Heart right ventricle (tissue), 16 donors: ENCODE measurements at regions not wholly inside any gene's neighbourhood (a gene's known extent, or its start where the extent isn't known, plus 50 kb on each side); places are given as distances from the start of the nearest gene placed in this dataset.

Experiments used
- ATAC-seq, 8 donors: fragments of 200-7000 bp; cut with Tn5 transposase; one replicate each; pipeline ENCODE4 v1.9.1; 2020; ENCODE audit warnings: mild to moderate bottlenecking in 8 of 8, moderate library complexity in 8 of 8, moderate number of reproducible peaks in 1 of 8
- DNase-seq, 2 donors: peaks; one replicate each; pipeline ENCODE4 v3.0.0-alpha.2; 2020
- H3K27ac ChIP-seq, 10 donors: fragments of 200-600 bp; sonication (generic) in 2 of 10; one replicate each; pipeline versions ENCODE4 v1.5.0 to v1.8.0; 2020 to 2022; ENCODE audit warnings: mild to moderate bottlenecking in 3 of 10
- H3K27me3 ChIP-seq, 7 donors: fragments of 200-600 bp; one replicate each; pipeline ENCODE4 v1.8.0; 2021 to 2022; ENCODE audit warnings: mild to moderate bottlenecking in 2 of 7
- H3K36me3 ChIP-seq, 9 donors: fragments of 200-600 bp; sonication (generic) in 1 of 9; one replicate each; pipeline versions ENCODE4 v1.5.0 to v1.8.0; 2020 to 2022; ENCODE audit warnings: mild to moderate bottlenecking in 2 of 9
- H3K4me1 ChIP-seq, 9 donors: fragments of 200-600 bp; sonication (generic) in 1 of 9; one replicate each; pipeline versions ENCODE4 v1.5.0 to v1.8.0; 2020 to 2022; ENCODE audit warnings: mild to moderate bottlenecking in 4 of 9
- H3K4me3 ChIP-seq, 10 donors: fragments of 200-600 bp; sonication (generic) in 2 of 10; one replicate each; pipeline versions ENCODE4 v1.5.0 to v1.8.0; 2020 to 2022; ENCODE audit warnings: mild to moderate bottlenecking in 7 of 10, moderate library complexity in 2 of 10
- H3K9me3 ChIP-seq, 11 donors: fragments of 200-600 bp in 10 of 11; sonication (generic) in 2 of 11; one replicate each; pipeline versions ENCODE4 v1.5.0 to v1.8.0; 2013 to 2022; ENCODE audit warnings: mild to moderate bottlenecking in 2 of 11, control low read depth in 1 of 11, moderate library complexity in 1 of 11
- CTCF ChIP-seq, 9 donors: fragments of 200-600 bp; sonication (generic) in 2 of 9; IDR thresholded peaks; one replicate each; pipeline versions ENCODE4 v1.5.0 to v1.8.0; 2021 to 2022; ENCODE audit warnings: antibody characterized with exemption in 9 of 9, mild to moderate bottlenecking in 5 of 9, moderate library complexity in 1 of 9
- WGBS, 2 donors: extraction: QIAGEN DNeasy Blood & Tissue Kit; methylation state at CpG; one replicate each; pipeline ENCODE4 v1.1.7; 2013; ENCODE audit warnings: inconsistent platforms in 1 of 2; 5-methylcytosine and 5-hydroxymethylcytosine counted together
- intact Hi-C, 10 donors: fragments of 100-400 bp; cut with DNase I; formaldehyde crosslinking; loops; one replicate each; pipeline versions ENCODE4 v1.11.1 to v1.14.2; 2022
- donor health status: Arrhythmogenic right ventricular cardiomyopathy.
- donor health status: ischemic (EF 13 %, LVEDD 7.1; RV severe dilation, severe dysfunction).
- donor health status: healthy with polysubstance abuse.
- donor health status: DM: no; HTN: yes; CAD: no.
- donor health status: DM: no; HTN: no; CAD: no.
- donor health status: ischemic (EF 25% LVEDD 6.9; RV normal size, moderate dysfunction).
- donor health status: ischemic (EF 25% LVEDD 5.7; RV mildly dilated, moderate dysfunction).
- donor health status: healthy.
- donor health status: DM: yes; HTN: yes; CAD: no.
- donor health status: Ischemic cardiomyopathy.
- donor health status: ischemic (EF 35%, LVEDD 5.7; RV mildly dilated, moderate dysfunction).
- donor health status: nonischemic (EF 11% LVEDD 7.7; RV severe dilation, severe dysfunction).
- donor health status: DM: yes; HTN: yes; CAD: no.
- donor health status: PGD.
- donor health status: ischemic (EF 29% LVEDD 5.4; RV normal size, mild dysfunction).
- donor health status: nonischemic (EF 23%, LVEDD 6.1; RV moderate dilation, normal function).

- DNase-seq = no peak
- Histone ChIP-seq H3K36me3 (no peaks in the 10 kb centered on the region), H3K27me3 (no peaks in the 10 kb centered on the region), H3K27ac (no peak overlapping the region), H3K4me1 (peaks cover 0 to 19% (median 0%) of the 10 kb centered on the region in 9 donors), H3K4me3 (no peak overlapping the region), H3K9me3 (no peaks in the 10 kb centered on the region)
- WGBS, 2 donors = 81 to 92% methylated on average over 2 of the region's 2 CpGs
- intact Hi-C loops = no loop called here
- ATAC-seq = no peak
- no peak for TF ChIP-seq CTCF (IDR thresholded peaks at IDR 0.05)
These were observed 294.7 kb upstream of the SLC30A5 start for GRCh38 chr5:68798877-68799843.

- intact Hi-C loops = no loop called here
- ATAC-seq (no peak), DNase-seq (no peak)
- 82 to 86% methylated on average over 2 of the region's 2 CpGs for WGBS, 2 donors
- H3K4me1 ChIP-seq = peaks cover 0 to 6% (median 0%) of the 10 kb centered on the region in 9 donors
- peaks cover 0 to 14% (median 0%) of the 10 kb centered on the region in 11 donors for H3K9me3 ChIP-seq
- H3K36me3 ChIP-seq = no peaks in the 10 kb centered on the region
- H3K4me3 ChIP-seq = no peak overlapping the region
- no peak for TF ChIP-seq CTCF (IDR thresholded peaks at IDR 0.05)
- H3K27ac ChIP-seq = no peak overlapping the region
- H3K27me3 ChIP-seq = no peaks in the 10 kb centered on the region
These were observed 291.4 kb upstream of the SLC30A5 start for GRCh38 chr5:68802430-68802829.

- 72 to 80% methylated on average over 7 of the region's 7 CpGs for WGBS, 2 donors
- intact Hi-C loops = no loop called here
- DNase-seq (no peak), ATAC-seq (peak; percentile 38 to 74 (median 58))
- Histone ChIP-seq H3K27me3 (no peaks in the 10 kb centered on the region), H3K9me3 (peaks cover 0 to 14% (median 0%) of the 10 kb centered on the region in 11 donors), H3K36me3 (no peaks in the 10 kb centered on the region), H3K27ac (peak overlapping the region in 1 of 10 donors; percentile 48), H3K4me1 (peaks cover 0 to 6% (median 0%) of the 10 kb centered on the region in 9 donors), H3K4me3 (no peak overlapping the region)
- TF ChIP-seq CTCF (IDR thresholded peaks at IDR 0.05) = no peak
These were observed 289.9 kb upstream of the SLC30A5 start for GRCh38 chr5:68803881-68804319.

GRCh38 chr5:68804343-68804742 is 289.5 kb upstream of the SLC30A5 start:
- TF ChIP-seq CTCF (IDR thresholded peaks at IDR 0.05) = no peak
- peaks cover 0 to 17% (median 0%) of the 10 kb centered on the region in 11 donors for H3K9me3 ChIP-seq
- 90% methylated on average over 3 of the region's 3 CpGs for WGBS, 2 donors
- no peak for DNase-seq
- peaks cover 0 to 6% (median 0%) of the 10 kb centered on the region in 9 donors for H3K4me1 ChIP-seq
- intact Hi-C loops = no loop called here
- H3K4me3 ChIP-seq = no peak overlapping the region
- H3K27me3 ChIP-seq = no peaks in the 10 kb centered on the region
- ATAC-seq = no peak
- H3K36me3 ChIP-seq = no peaks in the 10 kb centered on the region
- H3K27ac ChIP-seq = peak overlapping the region in 1 of 10 donors; percentile 48
